Stimulated activated CD4-positive, alpha-beta T cell treated with anti-CD3 and anti-CD28 coated beads, Interleukin-4, amount 100 ng/mL, for 1 hour (primary cell): ENCODE measurements at regions not wholly inside any gene's neighbourhood (a gene's known extent, or its start where the extent isn't known, plus 50 kb on each side); places are given as distances from the start of the nearest gene placed in this dataset.

Experiments
- DNase-seq: peaks from one replicate; pipeline ENCODE4 v3.0.0-alpha.2; 2020

GRCh38 chr10:43013065-43013464 is 63.8 kb upstream of the RET start:
- DNase-seq, result no peak

DNA sequence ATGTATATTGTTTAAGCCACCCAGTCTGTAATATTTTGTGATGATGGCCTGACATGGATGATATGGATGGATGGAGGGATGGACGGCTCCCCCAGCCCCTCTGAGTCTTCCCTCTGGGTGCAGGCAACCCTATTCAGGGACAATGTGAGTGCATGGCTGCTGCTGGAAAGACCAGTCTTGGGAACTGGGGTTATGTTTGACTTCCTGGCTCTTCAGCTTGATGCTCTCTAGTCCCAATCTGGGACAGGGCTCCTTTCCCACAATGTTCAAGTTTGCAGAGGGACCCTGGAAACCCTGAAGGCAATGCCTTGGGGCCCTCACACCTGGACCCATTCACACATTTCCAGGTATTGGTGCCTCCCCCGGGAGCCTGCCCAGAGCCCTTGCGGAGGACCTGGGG is 52.3 kb upstream of the RET start:
- no peak for DNase-seq

GRCh38 chr10:43024942-43025700 is 51.7 kb upstream of the RET start:
- DNase-seq, result no peak

- DNase-seq, result no peak
Measured at GRCh38 chr10:43026039-43026973, 50.6 kb upstream of the RET start.
